Activated CD8-positive, alpha-beta T cell treated with anti-CD3 and anti-CD28 coated beads for 36 hours (primary cell): ENCODE measurements at regions not wholly inside any gene's neighbourhood (a gene's known extent, or its start where the extent isn't known, plus 50 kb on each side); places are given as distances from the start of the nearest gene placed in this dataset.

Source experiments
- ATAC-seq: fragments of 200-7000 bp; cut with Tn5 transposase; one replicate; pipeline ENCODE4 v1.10.0; 2021; ENCODE audit warnings: mild to moderate bottlenecking, moderate library complexity
- CTCF ChIA-PET: fragments of 350-600 bp; sonication (Branson Sonifier 250); formaldehyde crosslinking; loops from one replicate; lab custom pipeline; 2021; ENCODE audit warnings: antibody characterized with exemption; lab: Charles Lee
- POLR2A ChIA-PET: fragments of 350-600 bp; sonication (Branson Sonifier 250); formaldehyde crosslinking; loops from one replicate; lab custom pipeline; 2021; ENCODE audit warnings: antibody characterized with exemption; lab: Charles Lee
- DNase-seq: peaks from one replicate; pipeline ENCODE4 v3.0.0-alpha.2; 2020
- H3K27ac Mint-ChIP-seq: one replicate; pipeline ENCODE4 v1.8.0; 2021; ENCODE audit warnings: mild to moderate bottlenecking, mixed read lengths
- H3K27me3 Mint-ChIP-seq: one replicate; pipeline ENCODE4 v1.8.0; 2021; ENCODE audit warnings: mixed read lengths
- H3K36me3 Mint-ChIP-seq: one replicate; pipeline ENCODE4 v1.8.0; 2021; ENCODE audit warnings: low read depth, mixed read lengths
- H3K4me1 Mint-ChIP-seq: one replicate; pipeline ENCODE4 v1.8.0; 2021; ENCODE audit warnings: low read depth, mixed read lengths
- H3K4me3 Mint-ChIP-seq: one replicate; pipeline ENCODE4 v1.8.0; 2021; ENCODE audit warnings: mild to moderate bottlenecking, moderate library complexity, mixed read lengths
- H3K9me3 Mint-ChIP-seq: one replicate; pipeline ENCODE4 v1.8.0; 2021; ENCODE audit warnings: mixed read lengths
- intact Hi-C: fragments of 100-400 bp; cut with micrococcal nuclease; formaldehyde crosslinking; loops from one replicate; pipeline ENCODE4 v1.10.0; 2022
- TF ChIP-seq, protein P1 (sequence below): fragments of 200-600 bp; IDR thresholded peaks from one replicate; pipeline ENCODE4 v1.8.0; 2022; ENCODE audit warnings: antibody characterized with exemption, mild to moderate bottlenecking

DNA sequence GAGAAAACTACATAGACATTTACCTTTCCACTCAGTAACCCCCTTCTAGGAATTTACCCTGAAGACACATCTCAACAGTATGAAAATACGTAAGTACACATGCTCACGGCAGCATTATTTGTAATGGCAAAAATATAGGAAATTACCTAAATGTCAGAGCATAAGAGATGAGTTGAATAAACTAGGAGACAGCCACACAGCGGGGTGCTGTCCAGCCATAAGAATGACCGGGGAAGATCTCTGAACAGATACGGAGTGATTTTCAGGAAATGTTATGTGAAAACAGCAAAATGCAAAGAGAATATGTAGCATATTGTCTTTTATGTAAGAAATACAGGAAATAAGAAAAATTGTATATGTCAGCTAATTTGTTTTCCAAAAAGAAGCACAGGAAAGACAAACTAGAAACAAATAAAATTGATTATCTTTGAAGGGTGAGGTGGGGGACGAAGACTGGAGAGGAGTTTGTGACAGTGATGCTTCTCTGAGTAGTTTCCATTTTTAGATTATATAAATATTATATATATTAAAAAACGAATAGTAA lies 195.4 kb downstream of the HAUS1 start:
- Mint-ChIP-seq H3K27me3 (peaks cover 3% of the 10 kb centered on the region), H3K4me1 (peaks cover 6% of the 10 kb centered on the region), H3K4me3 (no peak overlapping the region), H3K9me3 (no peaks in the 10 kb centered on the region), H3K27ac (no peak overlapping the region), H3K36me3 (no peaks in the 10 kb centered on the region)
- intact Hi-C loops, result no loop called here
- ChIA-PET CTCF (interaction anchor here (1.7 to 2.5 kb wide), 2 partner anchors 19 to 126 kb away, joined by 6 to 11 read pairs; a partner anchor contains a TSS), POLR2A (no interaction called here)
- DNase-seq (no peak), ATAC-seq (no peak)
- TF ChIP-seq, protein P1, sequence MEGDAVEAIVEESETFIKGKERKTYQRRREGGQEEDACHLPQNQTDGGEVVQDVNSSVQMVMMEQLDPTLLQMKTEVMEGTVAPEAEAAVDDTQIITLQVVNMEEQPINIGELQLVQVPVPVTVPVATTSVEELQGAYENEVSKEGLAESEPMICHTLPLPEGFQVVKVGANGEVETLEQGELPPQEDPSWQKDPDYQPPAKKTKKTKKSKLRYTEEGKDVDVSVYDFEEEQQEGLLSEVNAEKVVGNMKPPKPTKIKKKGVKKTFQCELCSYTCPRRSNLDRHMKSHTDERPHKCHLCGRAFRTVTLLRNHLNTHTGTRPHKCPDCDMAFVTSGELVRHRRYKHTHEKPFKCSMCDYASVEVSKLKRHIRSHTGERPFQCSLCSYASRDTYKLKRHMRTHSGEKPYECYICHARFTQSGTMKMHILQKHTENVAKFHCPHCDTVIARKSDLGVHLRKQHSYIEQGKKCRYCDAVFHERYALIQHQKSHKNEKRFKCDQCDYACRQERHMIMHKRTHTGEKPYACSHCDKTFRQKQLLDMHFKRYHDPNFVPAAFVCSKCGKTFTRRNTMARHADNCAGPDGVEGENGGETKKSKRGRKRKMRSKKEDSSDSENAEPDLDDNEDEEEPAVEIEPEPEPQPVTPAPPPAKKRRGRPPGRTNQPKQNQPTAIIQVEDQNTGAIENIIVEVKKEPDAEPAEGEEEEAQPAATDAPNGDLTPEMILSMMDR, result no peak

DNA sequence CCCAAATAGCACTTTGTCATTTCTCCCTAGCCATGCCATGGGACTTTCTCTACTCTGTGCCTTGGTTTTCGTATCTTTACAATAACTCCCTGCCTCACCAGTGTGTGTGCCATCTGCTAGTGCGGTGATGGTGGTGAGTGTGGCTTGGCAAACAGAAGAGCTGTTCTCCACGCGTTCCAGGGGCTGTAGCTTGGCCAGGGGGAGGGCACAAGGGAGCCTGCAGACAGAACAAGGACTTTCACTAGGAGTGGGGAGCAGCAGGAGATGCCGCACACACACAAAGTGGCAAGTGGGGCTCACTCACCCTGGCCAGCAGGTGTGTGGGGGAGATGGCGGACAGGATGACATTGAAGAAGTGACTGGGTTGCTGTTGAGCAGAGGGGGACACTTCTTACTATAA lies 196.9 kb downstream of the HAUS1 start:
- TF ChIP-seq, protein P1, result no peak
- H3K4me1 Mint-ChIP-seq, result peaks cover 6% of the 10 kb centered on the region
- ChIA-PET POLR2A (no interaction called here), CTCF (no interaction called here)
- DNase-seq, result no peak
- no peak for ATAC-seq
- intact Hi-C loops, result no loop called here
- no peaks in the 10 kb centered on the region for H3K9me3 Mint-ChIP-seq
- H3K27me3 Mint-ChIP-seq, result peaks cover 3% of the 10 kb centered on the region
- no peaks in the 10 kb centered on the region for H3K36me3 Mint-ChIP-seq
- no peak overlapping the region for H3K4me3 Mint-ChIP-seq
- no peak overlapping the region for H3K27ac Mint-ChIP-seq

DNA sequence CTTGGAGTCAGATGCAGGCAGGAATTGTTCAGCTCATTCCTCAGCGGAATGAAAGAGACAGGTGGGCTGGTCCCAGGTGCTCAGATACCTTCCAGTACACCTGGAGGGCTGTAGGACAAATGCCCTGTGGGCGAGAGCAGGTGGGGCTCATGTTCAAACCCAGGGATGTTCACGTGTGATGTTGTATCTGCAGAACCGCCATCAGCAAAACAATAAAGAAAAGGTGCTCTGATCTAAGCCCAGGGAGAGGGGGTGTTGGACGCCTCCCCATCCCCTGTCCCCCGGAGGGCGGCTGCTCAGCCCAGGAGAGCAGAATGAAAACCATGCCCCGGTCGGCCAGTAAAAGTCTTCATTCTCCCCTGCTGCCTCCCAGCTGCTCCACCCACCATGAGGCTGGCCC lies 197.4 kb downstream of the HAUS1 start:
- intact Hi-C loops, result no loop called here
- H3K4me3 Mint-ChIP-seq, result no peak overlapping the region
- ATAC-seq, result no peak
- DNase-seq, result no peak
- peaks cover 6% of the 10 kb centered on the region for H3K4me1 Mint-ChIP-seq
- ChIA-PET CTCF (no interaction called here), POLR2A (no interaction called here)
- no peaks in the 10 kb centered on the region for H3K36me3 Mint-ChIP-seq
- TF ChIP-seq, protein P1, result no peak
- peaks cover 2% of the 10 kb centered on the region for H3K9me3 Mint-ChIP-seq
- H3K27ac Mint-ChIP-seq, result no peak overlapping the region
- peaks cover 3% of the 10 kb centered on the region for H3K27me3 Mint-ChIP-seq

DNA sequence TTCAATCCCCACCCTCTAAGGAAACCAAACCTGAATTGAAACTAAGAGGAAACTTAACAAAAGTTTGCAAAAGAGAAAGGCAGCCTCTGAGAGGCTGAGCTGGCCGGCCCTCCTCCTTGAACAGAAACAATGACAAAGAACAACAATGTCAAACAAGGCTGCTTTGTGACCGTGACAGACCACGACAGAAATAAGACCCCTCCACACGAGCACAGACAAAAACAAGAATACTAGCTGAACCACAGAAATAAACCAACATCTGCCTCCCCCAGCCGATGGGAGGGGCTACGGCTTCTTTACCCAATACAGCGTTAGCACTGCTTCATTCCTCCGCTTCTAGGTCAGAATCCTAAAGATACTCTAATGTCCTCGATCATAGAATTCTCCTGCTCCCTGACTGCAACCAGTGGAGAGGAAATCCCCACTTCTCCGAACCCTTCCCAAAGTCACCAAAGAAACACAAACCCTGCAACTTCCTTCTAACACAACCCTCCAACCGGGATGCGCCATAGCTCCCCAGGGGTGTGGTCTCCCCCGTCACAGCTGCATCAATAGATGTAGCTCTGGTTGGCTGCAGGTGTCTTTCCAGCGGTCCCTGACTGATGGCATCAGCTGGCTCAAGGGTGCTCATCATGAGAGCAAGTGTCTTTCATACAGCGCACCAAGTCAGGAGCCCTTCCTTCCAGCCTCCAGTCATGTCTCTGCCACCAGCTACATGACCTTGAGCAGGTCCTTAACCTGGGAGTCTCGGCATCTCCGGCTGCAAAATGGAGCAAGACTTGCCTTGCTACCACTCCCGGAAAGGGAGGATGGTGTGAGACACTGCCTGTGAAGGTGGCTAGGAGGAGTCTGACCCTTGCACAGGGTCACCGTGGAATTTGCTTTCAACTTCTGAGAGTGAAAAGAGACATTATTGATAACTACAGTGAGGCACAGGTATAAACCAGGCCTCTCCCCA lies 198.6 kb downstream of the HAUS1 start:
- peaks cover 8% of the 10 kb centered on the region for H3K9me3 Mint-ChIP-seq
- no peak for DNase-seq
- TF ChIP-seq, protein P1, result no peak
- H3K4me3 Mint-ChIP-seq, result no peak overlapping the region
- H3K36me3 Mint-ChIP-seq, result no peaks in the 10 kb centered on the region
- CTCF ChIA-PET, result no interaction called here
- peaks cover 4% of the 10 kb centered on the region for H3K4me1 Mint-ChIP-seq
- intact Hi-C loops, result no loop called here
- POLR2A ChIA-PET, result no interaction called here
- H3K27ac Mint-ChIP-seq, result no peak overlapping the region
- ATAC-seq, result no peak
- peaks cover 3% of the 10 kb centered on the region for H3K27me3 Mint-ChIP-seq

DNA sequence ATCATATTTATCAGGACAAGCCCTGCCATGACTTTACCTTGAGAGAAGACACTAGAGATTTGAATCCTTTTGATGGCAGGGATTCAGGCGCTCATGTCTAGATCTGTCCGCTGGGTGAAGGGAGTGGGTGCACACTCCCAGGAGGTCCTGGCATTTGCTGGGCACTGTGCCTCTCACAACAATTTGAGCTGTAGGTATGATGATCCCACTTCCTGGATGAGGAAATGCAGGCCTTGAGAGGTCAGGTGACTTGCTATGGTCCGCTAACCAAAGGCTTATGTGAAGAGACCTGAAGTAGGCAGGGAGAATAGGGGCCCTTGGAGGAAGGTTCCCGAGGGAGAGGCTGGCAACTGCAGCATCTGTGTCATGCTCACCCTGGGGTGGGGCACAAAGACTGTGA lies 206.1 kb downstream of the HAUS1 start:
- no peak overlapping the region for H3K4me3 Mint-ChIP-seq
- DNase-seq (no peak), ATAC-seq (no peak)
- no peaks in the 10 kb centered on the region for H3K4me1 Mint-ChIP-seq
- no peaks in the 10 kb centered on the region for H3K36me3 Mint-ChIP-seq
- H3K27ac Mint-ChIP-seq, result no peak overlapping the region
- H3K27me3 Mint-ChIP-seq, result no peaks in the 10 kb centered on the region
- peaks cover 8% of the 10 kb centered on the region for H3K9me3 Mint-ChIP-seq
- TF ChIP-seq, protein P1, result no peak
- ChIA-PET CTCF (no interaction called here), POLR2A (no interaction called here)
- intact Hi-C loops, result no loop called here
